Smooth muscle cell (in vitro differentiated cells): ENCODE measurements at regions not wholly inside any gene's neighbourhood (a gene's known extent, or its start where the extent isn't known, plus 50 kb on each side); places are given as distances from the start of the nearest gene placed in this dataset.

Experiments
- DNase-seq: peaks from one replicate; lab custom pipeline; 2025; ENCODE audit not compliant: unreplicated experiment; lab: John Stamatoyannopoulos, UW
- H2AFZ ChIP-seq: fragments of 200-600 bp; sonication (generic); 2 replicates; pipeline ENCODE4 v1.6.0; 2016; ENCODE audit warnings: antibody characterized with exemption, low read depth, mild to moderate bottlenecking
- H3F3A ChIP-seq: fragments of 200-600 bp; sonication (generic); 2 replicates; pipeline ENCODE4 v1.6.0; 2017; ENCODE audit warnings: antibody characterized with exemption, low read depth
- H3K27ac ChIP-seq: fragments of 200-600 bp; sonication (generic); 2 replicates; pipeline ENCODE4 v1.5.1; 2016; ENCODE audit warnings: low read depth, mild to moderate bottlenecking
- H3K27me3 ChIP-seq: fragments of 200-600 bp; sonication (generic); 2 replicates; pipeline ENCODE4 v1.6.1; 2016; ENCODE audit warnings: low read depth, mild to moderate bottlenecking
- H3K36me3 ChIP-seq: fragments of 200-600 bp; sonication (generic); 2 replicates; pipeline ENCODE4 v1.5.1; 2016; ENCODE audit warnings: low read depth
- H3K4me1 ChIP-seq: fragments of 200-600 bp; sonication (generic); 2 replicates; pipeline ENCODE4 v1.5.1; 2016; ENCODE audit warnings: low read depth
- H3K4me2 ChIP-seq: fragments of 200-600 bp; sonication (generic); 2 replicates; pipeline ENCODE4 v1.6.0; 2016; ENCODE audit warnings: mild to moderate bottlenecking
- H3K4me3 ChIP-seq: fragments of 200-600 bp; sonication (generic); 2 replicates; pipeline ENCODE4 v1.5.1; 2016; ENCODE audit warnings: mild to moderate bottlenecking
- H3K79me2 ChIP-seq: fragments of 200-600 bp; sonication (generic); 2 replicates; pipeline ENCODE4 v1.6.0; 2016; ENCODE audit warnings: low read depth, mild to moderate bottlenecking
- H3K9ac ChIP-seq: fragments of 200-600 bp; sonication (generic); 2 replicates; pipeline ENCODE4 v1.6.0; 2016; ENCODE audit warnings: low read depth
- H3K9me3 ChIP-seq: fragments of 200-600 bp; sonication (generic); replicated peaks from 2 replicates; pipeline ENCODE4 v1.5.1; 2016; ENCODE audit warnings: low read depth
- H4K20me1 ChIP-seq: fragments of 200-600 bp; sonication (generic); 2 replicates; pipeline ENCODE4 v1.6.0; 2016; ENCODE audit warnings: low read depth
- WGBS: methylation state at CpG from one replicate; pipeline ENCODE4 v1.1.7; 2016; ENCODE audit warnings: low lambda C conversion rate; 5-methylcytosine and 5-hydroxymethylcytosine counted together
- TF ChIP-seq, protein P1 (sequence below): fragments of 200-600 bp; sonication (generic); IDR thresholded peaks from 2 replicates; pipeline ENCODE4 v1.5.1; 2017; ENCODE audit warnings: borderline replicate concordance, mild to moderate bottlenecking, antibody characterized with exemption; ENCODE audit not compliant: insufficient read depth, poor library complexity, severe bottlenecking

DNA sequence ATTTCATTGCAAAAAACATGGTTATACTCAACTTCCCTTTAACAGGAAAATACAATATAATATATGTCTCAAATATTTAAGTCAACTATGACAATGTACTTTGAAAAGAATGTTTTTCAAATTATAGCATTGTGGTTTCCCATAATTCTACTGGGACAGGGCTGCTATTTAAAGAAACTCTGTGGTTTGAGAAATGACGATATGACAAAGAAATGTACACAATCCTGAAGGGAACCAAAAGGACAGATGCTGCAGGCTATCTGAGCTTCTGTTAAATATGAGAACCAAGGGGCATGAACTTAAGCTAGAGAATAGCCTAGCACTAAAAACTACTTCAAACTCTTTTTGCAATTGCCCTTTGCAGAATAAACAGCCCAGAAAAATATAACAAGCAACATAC, 415.9 kb downstream of the GRB14 start:
- Histone ChIP-seq H3K9me3 (no peaks in the 10 kb centered on the region), H3K4me3 (no peak overlapping the region), H3F3A (no peaks in the 10 kb centered on the region), H3K27ac (peak overlapping the region; percentile 9), H4K20me1 (no peaks in the 10 kb centered on the region), H3K4me2 (peak overlapping the region; percentile 40), H3K36me3 (no peaks in the 10 kb centered on the region), H3K79me2 (no peaks in the 10 kb centered on the region), H3K9ac (peak overlapping the region; percentile 2), H3K4me1 (no peaks in the 10 kb centered on the region), H3K27me3 (no peaks in the 10 kb centered on the region), H2AFZ (no peak overlapping the region)
- TF ChIP-seq, protein P1, sequence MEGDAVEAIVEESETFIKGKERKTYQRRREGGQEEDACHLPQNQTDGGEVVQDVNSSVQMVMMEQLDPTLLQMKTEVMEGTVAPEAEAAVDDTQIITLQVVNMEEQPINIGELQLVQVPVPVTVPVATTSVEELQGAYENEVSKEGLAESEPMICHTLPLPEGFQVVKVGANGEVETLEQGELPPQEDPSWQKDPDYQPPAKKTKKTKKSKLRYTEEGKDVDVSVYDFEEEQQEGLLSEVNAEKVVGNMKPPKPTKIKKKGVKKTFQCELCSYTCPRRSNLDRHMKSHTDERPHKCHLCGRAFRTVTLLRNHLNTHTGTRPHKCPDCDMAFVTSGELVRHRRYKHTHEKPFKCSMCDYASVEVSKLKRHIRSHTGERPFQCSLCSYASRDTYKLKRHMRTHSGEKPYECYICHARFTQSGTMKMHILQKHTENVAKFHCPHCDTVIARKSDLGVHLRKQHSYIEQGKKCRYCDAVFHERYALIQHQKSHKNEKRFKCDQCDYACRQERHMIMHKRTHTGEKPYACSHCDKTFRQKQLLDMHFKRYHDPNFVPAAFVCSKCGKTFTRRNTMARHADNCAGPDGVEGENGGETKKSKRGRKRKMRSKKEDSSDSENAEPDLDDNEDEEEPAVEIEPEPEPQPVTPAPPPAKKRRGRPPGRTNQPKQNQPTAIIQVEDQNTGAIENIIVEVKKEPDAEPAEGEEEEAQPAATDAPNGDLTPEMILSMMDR: no peak
- WGBS: 15% methylated on average over 1 of the region's 1 CpG
- DNase-seq: no peak

DNA sequence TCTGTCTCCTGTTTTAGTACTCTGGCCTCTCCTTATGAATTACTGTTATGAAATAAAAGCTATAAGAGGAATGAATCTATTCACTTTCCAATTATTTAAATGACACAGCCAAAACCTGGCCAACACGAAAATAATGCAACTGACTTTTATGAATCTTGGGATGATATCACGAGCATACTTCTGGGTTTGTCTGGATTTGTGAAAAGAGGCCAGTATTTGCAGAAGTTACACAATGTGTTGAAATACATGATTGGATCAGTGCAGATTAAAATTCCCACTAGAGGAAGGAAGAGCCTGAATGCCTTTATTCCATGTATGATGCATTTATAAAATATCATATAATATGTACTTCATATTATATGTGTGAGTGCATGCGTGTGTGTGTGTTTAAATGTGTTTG, 418.2 kb downstream of the GRB14 start:
- no peaks in the 10 kb centered on the region for H3K4me1 ChIP-seq
- TF ChIP-seq, protein P1: no peak
- no peak overlapping the region for H3K27ac ChIP-seq
- no peaks in the 10 kb centered on the region for H3K79me2 ChIP-seq
- 79% methylated on average over 3 of the region's 3 CpGs for WGBS
- H3K4me3 ChIP-seq: no peak overlapping the region
- H3K9ac ChIP-seq: no peak overlapping the region
- DNase-seq: no peak
- no peaks in the 10 kb centered on the region for H3K9me3 ChIP-seq
- no peaks in the 10 kb centered on the region for H3K36me3 ChIP-seq
- no peak overlapping the region for H3K4me2 ChIP-seq
- H3K27me3 ChIP-seq: no peaks in the 10 kb centered on the region
- H3F3A ChIP-seq: no peaks in the 10 kb centered on the region
- no peaks in the 10 kb centered on the region for H4K20me1 ChIP-seq
- no peak overlapping the region for H2AFZ ChIP-seq

DNA sequence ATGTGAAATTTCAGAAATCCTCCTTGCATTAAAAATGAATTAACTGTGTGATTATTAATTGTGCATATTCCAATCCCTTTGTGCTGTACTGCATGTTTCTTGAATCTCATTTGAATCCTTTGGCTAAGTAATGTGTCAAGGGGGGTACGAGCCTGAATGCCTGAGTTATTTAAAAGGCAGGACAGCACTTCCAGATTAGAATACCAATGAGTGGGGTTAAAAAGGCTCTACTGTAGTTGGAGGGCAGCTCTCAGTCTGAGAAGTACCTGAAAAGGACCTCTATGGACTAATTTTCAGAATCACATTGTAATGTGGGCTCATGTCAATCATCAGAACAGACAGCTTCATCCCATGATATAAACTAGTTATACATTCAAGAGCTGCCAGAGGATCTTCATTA, 423.0 kb downstream of the GRB14 start:
- Histone ChIP-seq H3K27ac (no peak overlapping the region), H3K4me2 (no peak overlapping the region), H3K79me2 (no peaks in the 10 kb centered on the region), H4K20me1 (no peaks in the 10 kb centered on the region), H3K4me3 (no peak overlapping the region), H3F3A (no peaks in the 10 kb centered on the region), H3K9me3 (no peaks in the 10 kb centered on the region), H3K27me3 (no peaks in the 10 kb centered on the region), H3K4me1 (no peaks in the 10 kb centered on the region), H2AFZ (no peak overlapping the region), H3K36me3 (no peaks in the 10 kb centered on the region), H3K9ac (no peak overlapping the region)
- TF ChIP-seq, protein P1: no peak
- WGBS: 80% methylated on average over 1 of the region's 1 CpG
- DNase-seq: no peak

DNA sequence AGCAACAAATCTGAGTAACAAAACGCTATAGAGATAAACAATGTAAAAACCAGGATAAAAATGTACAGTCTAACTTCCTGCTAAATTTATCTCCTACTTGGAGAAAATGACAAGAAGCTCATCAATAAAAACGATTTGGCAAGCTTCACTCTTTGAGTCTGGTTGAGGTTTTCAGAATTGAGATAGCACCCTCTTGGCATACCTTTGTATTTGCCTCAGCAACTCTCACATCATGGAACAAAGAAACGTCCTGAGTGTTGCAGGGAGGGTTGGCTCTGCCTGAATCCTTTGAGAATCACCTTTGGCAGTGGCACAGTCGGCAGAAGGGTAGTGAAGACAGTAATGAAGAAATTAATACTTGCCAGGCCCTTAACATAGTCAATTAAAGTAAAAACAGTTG, 430.6 kb downstream of the GRB14 start:
- Histone ChIP-seq H3F3A (no peaks in the 10 kb centered on the region), H3K9ac (no peak overlapping the region), H2AFZ (peak overlapping the region; percentile 42), H3K4me1 (no peaks in the 10 kb centered on the region), H3K27ac (peak overlapping the region; percentile 60), H3K4me3 (no peak overlapping the region), H3K4me2 (peak overlapping the region; percentile 61), H3K27me3 (no peaks in the 10 kb centered on the region), H4K20me1 (no peaks in the 10 kb centered on the region), H3K36me3 (no peaks in the 10 kb centered on the region), H3K79me2 (no peaks in the 10 kb centered on the region), H3K9me3 (no peaks in the 10 kb centered on the region)
- 55% methylated on average over 4 of the region's 4 CpGs for WGBS
- TF ChIP-seq, protein P1: no peak
- no peak for DNase-seq
